ENCODE measurements at regions not wholly inside any gene's neighbourhood (a gene's known extent, or its start where the extent isn't known, plus 50 kb on each side); places are given as distances from the start of the nearest gene placed in this dataset.

DNA sequence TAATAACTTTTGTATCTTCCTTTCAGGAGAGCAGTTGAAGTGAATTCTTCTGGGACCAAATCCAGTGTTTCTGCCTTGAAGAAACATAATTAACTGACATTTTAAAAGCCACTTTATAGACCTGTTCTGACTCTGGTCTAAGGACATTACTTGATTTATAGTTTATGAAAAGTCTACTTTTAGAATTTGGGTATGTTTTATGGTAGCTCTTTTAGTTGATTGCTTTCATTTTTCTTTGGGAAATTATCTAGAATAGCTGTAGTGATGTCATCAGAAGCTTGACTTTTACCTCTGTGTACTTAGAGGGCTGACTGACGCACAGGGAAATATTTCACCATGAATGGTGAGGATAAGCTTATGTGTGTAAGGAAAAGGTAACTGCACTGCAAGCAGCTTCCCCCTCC lies 131.8 kb upstream of the LIMCH1 start:
- no peak overlapping the region for H3K4me3 Mint-ChIP-seq
- H3K27me3 Mint-ChIP-seq (ENCODE audit: low read depth), result peaks cover 4% of the 10 kb centered on the region
- TF ChIP-seq, protein P1, sequence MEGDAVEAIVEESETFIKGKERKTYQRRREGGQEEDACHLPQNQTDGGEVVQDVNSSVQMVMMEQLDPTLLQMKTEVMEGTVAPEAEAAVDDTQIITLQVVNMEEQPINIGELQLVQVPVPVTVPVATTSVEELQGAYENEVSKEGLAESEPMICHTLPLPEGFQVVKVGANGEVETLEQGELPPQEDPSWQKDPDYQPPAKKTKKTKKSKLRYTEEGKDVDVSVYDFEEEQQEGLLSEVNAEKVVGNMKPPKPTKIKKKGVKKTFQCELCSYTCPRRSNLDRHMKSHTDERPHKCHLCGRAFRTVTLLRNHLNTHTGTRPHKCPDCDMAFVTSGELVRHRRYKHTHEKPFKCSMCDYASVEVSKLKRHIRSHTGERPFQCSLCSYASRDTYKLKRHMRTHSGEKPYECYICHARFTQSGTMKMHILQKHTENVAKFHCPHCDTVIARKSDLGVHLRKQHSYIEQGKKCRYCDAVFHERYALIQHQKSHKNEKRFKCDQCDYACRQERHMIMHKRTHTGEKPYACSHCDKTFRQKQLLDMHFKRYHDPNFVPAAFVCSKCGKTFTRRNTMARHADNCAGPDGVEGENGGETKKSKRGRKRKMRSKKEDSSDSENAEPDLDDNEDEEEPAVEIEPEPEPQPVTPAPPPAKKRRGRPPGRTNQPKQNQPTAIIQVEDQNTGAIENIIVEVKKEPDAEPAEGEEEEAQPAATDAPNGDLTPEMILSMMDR (IDR thresholded peaks at IDR 0.05; ENCODE audit: unreplicated experiment in 3 of 3), result no peak
- peaks cover 9% of the 10 kb centered on the region for H3K36me3 Mint-ChIP-seq (ENCODE audit: low read depth)
- peaks cover 7% of the 10 kb centered on the region for H3K4me1 Mint-ChIP-seq
- H3K27ac Mint-ChIP-seq, result peak overlapping the region in 1 of 3 experiments; percentile 18
- no peaks in the 10 kb centered on the region for H3K9me3 Mint-ChIP-seq

DNA sequence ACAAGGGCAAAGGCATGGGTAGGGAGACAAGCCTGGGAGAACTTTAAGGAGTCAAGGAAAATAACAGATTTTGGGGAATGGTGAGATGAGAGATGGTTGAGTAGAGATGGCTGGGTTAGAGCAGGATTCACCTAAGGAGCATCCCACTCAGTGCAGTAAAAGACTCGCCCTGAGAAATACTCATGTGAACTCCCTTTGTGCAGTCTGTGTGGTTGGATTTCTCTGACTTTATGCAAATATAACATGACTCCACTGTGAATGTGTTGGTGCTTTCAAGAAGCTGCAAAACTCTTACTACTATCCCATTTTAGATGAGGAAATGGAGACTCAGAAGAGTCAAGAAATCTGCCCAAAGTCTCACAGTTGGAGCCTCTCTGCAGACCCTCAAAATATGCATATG lies 129.8 kb upstream of the LIMCH1 start:
- TF ChIP-seq, protein P1 (IDR thresholded peaks at IDR 0.05; ENCODE audit: unreplicated experiment in 3 of 3), result no peak
- no peaks in the 10 kb centered on the region for H3K9me3 Mint-ChIP-seq
- peaks cover 7% of the 10 kb centered on the region for H3K4me1 Mint-ChIP-seq
- no peak overlapping the region for H3K27ac Mint-ChIP-seq
- H3K27me3 Mint-ChIP-seq (ENCODE audit: low read depth), result peaks cover 4% of the 10 kb centered on the region
- H3K4me3 Mint-ChIP-seq, result no peak overlapping the region
- peaks cover 5% of the 10 kb centered on the region for H3K36me3 Mint-ChIP-seq (ENCODE audit: low read depth)

DNA sequence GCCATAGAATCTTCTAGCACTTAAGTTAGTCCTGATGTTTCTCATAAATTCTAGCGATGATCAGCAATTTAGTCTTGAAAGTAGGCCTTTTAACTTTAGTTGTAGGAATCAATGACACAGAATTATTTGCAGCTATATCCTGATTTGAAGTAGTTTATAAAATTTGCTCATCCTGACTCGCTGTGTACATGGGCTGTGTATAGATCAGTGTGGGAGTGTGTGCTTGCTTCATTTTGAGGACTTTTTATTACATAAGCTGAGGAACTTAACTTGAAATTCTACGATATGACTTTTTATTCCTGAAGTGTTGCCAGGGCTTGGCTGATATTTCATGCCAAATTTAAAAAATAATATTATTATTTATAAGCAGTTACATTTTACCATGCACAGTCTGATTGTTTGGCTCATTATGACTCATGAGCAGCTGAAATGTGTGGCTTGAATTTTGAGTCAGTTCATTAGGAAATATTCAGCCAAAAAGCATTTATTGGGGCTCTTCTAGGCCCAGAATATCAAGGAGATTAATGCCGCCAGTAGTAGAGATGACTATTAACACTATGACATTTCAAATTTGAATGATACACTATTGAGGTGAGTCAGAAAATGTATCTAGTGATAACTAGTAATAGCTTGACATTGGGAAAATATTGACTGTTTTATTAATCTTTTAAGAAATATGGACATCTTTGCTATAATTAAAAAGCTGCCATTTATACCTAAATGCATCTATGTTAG lies 128.9 kb upstream of the LIMCH1 start:
- Mint-ChIP-seq H3K4me1 (peaks cover 14% of the 10 kb centered on the region), H3K9me3 (no peaks in the 10 kb centered on the region), H3K36me3 (ENCODE audit: low read depth) (peaks cover 2% of the 10 kb centered on the region), H3K27ac (no peak overlapping the region), H3K27me3 (ENCODE audit: low read depth) (peaks cover 4% of the 10 kb centered on the region), H3K4me3 (no peak overlapping the region)
- TF ChIP-seq, protein P1 (IDR thresholded peaks at IDR 0.05; ENCODE audit: unreplicated experiment in 3 of 3), result no peak

DNA sequence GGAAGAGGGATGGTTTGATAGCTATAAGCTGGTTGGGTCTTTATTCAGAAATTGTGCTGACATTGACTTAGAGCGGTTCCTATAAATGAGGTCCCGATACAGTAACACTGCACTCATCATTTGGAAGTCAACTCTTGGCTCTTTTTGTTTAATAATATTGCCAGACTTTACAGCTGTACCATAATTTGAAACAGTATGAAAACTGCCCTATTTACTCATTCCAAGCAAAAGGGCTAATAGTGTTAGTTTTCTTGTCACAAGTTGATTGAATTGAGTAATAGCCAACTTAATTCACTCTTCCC lies 128.4 kb upstream of the LIMCH1 start:
- Mint-ChIP-seq H3K4me3 (no peak overlapping the region), H3K27me3 (ENCODE audit: low read depth) (peaks cover 4% of the 10 kb centered on the region)

DNA sequence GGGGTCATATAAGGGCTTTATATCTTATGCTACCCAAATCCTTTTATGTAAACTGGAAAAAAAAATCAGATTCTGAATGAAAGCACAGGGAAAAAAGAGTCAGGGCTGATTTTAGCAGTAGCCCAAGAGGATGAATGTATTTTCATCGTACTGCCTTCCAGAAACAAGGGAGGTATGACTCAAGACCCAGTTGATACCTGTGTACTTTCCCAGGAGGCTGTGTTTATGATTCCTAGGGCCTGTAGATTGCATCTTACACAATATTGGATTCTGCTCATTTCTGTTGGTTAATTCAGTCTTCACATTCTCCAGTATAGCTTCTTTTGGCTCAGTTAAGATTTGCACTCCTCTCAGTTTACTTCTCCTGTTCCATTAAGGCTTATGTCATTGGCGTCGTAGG lies 127.9 kb upstream of the LIMCH1 start:
- Mint-ChIP-seq H3K9me3 (no peaks in the 10 kb centered on the region), H3K4me1 (peaks cover 19% of the 10 kb centered on the region), H3K36me3 (ENCODE audit: low read depth) (no peaks in the 10 kb centered on the region), H3K27me3 (ENCODE audit: low read depth) (peaks cover 4% of the 10 kb centered on the region), H3K27ac (no peak overlapping the region), H3K4me3 (no peak overlapping the region)
- TF ChIP-seq, protein P1 (IDR thresholded peaks at IDR 0.05; ENCODE audit: unreplicated experiment in 3 of 3), result no peak

More for the DNA sequence above, 128.4 kb upstream of the LIMCH1 start:
- Mint-ChIP-seq H3K27ac (no peak overlapping the region), H3K4me1 (peaks cover 19% of the 10 kb centered on the region), H3K9me3 (no peaks in the 10 kb centered on the region), H3K36me3 (ENCODE audit: low read depth) (no peaks in the 10 kb centered on the region)
- TF ChIP-seq, protein P1 (IDR thresholded peaks at IDR 0.05; ENCODE audit: unreplicated experiment in 3 of 3), result no peak
